Epidermal melanocyte (primary cell): ENCODE measurements at regions not wholly inside any gene's neighbourhood (a gene's known extent, or its start where the extent isn't known, plus 50 kb on each side); places are given as distances from the start of the nearest gene placed in this dataset.

Source experiments
- DNase-seq: peaks from one replicate; pipeline ENCODE4 v3.0.0; 2011; ENCODE audit warnings: low spot score; ENCODE audit not compliant: insufficient read length

DNA sequence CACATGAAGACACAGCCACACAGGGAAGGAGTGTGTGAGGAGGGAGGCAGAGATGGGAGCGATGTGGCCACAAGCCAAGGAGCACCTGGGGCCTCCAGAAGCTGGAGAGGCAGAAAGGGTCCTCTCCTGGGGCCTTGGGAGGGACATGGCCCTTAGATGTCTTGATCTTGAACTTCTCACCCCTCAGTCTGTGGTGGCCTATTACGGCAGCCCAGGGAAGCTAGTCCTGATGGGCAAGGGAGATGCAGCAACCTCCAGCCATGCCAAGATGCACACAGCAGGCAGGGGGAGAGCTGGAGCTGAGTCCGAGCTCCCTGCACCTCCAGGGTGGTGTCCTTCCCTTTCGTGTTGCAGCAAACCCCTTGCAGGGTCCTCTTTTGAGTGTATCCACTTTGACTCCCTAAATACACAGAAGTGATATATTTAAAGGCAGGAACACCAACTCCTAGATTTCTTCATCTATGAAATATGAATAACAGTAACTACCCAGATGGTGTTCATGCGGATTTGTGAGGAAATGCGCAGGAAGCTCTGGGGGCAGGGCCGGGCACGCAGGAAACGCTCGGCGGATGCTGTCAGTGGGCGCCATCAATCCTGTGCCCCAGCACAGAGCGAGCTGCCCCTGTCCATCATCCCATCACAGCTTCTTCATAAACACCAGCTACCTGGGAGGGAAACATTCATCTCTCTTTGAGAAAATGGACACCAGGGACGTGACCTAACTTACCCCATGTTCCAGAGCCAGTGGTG lies 230.4 kb upstream of the MYT1L start:
- DNase-seq, result no peak

DNA sequence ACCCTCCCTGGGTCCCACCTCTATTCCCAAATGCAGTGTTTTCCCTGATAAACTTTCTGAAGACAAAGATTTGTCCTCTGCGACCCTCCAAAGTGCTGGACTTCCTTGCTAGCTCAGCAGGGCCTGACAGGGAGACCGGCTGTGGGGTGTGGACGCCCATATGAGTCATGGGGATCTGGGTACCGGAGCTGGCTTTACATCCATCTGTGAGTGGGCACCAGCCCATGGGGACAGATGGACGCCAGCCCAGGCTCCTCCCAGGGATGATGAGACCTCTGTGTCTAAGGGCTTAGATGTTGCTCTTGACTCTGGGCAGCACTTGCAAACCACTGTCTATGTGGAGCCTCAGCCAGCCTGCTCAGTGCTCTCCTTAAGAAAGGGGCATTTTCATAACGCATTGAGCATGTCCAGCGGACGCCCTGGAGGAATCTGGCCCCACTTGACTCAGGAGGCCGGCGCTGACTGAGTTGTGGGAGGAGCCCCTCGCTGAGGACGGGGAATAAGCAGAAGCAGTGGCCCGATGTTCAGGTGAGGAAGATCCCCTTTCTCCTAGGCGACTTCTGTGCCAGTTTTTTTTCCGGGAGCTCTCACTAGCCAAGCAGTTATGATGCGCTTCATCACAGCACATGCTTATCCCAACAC lies 229.4 kb upstream of the MYT1L start:
- DNase-seq, result no peak

DNA sequence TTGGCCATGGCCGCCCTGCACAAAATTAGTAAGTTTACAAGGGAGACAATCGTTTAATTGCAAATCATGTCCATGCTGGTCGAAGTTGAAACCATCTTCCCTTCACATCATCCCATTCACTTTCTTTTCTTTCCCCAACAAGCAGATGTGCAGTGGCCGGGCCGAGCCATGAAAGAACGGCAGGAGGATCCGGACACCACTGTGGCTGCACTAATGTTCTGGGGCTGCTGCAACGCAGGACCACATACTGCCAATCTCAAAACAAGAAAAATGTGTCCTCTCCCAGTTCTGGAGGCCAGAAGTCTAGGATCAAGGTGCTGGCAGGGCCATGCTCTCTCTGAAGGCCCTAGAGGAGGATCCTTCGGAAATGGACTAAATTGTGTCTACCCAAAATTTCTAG lies 227.4 kb upstream of the MYT1L start:
- no peak for DNase-seq

DNA sequence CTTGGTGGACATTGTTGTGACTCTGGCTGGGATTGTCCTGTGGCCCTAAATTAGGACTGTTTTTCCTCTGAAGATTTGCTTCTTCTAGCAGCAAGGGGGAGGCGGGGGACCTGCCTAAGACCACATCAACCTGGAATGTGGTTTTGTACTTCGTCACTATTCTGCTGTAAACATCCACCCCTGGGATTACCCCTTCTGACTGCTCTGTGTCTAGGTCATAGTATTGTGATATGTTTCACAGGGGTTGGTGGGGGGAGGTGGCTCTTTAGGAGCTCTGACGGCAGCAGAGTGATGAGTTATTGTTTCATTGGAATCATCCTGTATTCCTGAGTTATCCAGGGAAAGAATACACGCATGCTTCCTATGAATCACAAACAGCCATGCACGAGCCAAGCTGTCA lies 226.4 kb upstream of the MYT1L start:
- no peak for DNase-seq

DNA sequence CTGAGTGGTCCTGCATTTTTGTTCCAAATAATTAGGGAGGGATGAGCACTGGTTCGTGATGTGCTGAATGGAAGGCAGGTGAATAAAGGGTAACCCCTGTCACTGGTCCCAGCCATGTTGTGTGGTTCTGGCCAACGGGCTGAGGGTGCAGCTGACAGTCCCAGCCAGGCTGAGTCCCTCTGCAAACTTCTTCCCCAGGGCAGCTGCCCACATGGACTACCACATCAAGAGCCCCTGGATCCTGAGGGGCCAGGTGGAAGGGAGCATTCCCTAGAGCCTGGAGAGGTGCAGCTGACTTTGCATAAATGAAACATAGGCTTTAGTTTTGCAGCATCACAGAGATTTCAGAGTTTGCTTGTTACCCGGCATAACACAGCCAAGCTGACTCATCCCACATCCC lies 219.8 kb upstream of the MYT1L start:
- no peak for DNase-seq

DNA sequence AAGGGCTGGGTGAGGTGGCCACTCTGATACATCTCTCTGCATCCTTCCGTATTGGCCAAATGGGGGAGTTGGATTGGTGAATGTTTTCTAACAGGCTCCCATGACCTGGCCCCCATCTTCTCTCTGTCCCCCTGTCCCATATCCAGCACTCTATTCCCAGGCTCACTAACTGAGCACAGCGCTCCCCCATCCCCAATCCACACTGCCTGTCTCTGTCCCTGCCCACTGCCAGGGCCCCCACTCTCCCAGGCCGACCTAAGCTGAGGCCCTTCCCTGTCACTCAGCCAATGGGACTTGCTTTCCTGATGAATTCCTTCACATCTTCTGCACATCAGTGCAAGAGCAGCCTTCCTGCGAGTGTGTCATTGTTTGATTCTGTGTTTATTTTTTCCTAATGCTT lies 216.8 kb upstream of the MYT1L start:
- no peak for DNase-seq

DNA sequence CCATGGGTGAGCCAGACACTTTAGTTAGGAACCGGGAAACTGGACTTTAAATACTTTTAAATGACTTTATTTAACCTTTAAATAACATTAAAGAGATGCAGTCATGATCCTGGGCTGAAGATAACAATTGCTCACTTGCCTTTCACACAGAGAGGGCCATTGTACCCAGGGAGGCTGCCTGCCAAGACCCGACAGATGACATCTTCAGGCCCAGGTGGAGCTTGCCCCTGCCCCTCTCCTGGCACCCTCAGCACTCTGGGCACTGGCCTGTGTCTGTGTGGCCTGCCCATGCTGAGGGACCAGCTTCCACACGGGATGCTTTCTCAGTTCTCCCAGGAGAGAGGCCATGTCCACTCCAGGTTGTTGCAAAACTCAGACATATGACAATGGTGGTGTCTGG lies 216.4 kb upstream of the MYT1L start:
- DNase-seq, result no peak

DNA sequence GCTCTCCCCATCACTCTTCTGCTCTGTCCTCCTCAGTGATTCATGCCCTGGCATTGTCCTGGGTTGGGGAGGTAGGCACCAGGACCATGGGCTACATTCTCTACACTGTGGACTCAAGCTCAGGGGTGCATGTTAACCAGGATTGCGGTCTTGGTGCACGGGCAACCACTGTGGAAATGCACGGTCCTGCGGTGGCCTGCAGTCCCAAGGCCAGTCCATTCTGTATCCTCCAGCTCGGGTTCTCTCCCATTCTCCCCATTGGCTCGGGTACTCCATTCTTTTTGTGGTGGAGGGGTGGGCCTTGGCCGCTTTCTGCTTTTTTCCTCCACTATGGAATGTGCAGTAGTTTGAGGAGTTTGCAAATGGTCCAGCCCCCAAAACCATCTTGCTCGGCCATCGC lies 215.0 kb upstream of the MYT1L start:
- no peak for DNase-seq

DNA sequence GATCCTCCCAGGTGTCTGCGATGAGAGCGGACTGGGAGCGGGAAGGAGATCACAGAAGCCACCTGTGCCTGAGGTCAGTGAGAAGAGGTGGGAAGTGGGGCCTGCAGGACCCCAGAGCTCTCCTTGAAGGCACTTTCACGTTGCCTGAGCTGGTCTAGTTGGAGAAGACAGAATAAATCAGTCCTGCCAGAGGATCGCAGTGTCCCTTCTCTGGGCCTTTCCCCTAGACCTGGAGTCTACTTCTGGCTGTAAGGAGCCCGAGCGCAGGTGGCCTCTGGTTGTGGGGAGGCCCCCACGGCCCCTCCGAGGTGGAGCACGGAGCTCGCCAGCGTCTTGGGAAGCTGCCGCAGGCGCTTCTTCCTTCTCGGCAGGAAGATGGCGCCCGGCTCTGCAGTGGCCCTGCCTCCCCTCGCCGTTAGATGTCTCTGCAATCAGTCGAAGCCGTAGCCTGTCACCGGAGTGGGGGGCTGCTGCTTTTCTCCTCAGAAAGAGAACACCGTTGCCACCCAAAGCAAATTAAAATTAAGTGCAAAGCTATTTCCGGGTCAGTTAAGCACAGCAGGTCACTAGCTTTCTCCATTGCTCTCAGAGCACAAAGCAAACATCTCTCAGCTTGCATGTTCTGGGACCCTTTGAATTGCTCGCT lies 212.0 kb upstream of the MYT1L start:
- no peak for DNase-seq

DNA sequence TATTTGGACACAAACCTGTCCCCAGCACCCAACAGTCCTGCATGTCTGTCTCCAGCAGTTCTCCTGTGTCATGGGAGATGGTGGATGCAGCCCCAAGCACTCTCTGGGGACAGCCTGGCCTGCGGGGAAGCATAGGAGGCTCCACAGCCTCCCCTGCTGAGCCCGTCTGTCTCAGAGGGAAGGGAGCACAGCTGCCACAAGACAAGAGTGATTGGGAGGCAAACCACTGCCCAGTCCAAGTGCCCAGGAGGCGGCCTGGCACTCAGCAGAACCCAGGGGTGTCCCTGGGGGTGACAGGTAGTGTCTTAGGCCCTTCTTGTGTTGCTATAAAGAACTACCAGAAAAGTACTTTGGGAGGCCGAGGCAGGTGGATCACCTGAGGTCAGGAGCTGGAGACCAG lies 211.2 kb upstream of the MYT1L start:
- DNase-seq, result no peak

DNA sequence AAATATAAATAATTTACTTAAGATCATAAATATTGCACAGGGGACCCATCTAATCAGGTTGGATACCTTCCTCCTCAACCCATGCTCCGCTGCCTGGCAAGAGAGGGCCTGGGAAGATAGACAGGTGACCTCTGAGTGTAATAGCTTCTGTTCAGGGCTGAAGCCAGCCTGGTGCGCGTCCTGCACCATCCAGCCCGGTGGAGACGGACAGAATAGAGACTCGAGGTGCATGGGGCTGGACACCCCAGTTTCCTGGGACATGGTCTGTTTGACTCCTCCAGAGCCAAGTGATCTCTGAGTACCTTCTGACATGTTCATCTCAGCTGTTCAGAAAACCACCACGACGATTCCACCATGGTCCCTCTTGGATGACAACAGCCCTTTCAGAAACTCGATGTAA lies 209.3 kb upstream of the MYT1L start:
- DNase-seq, result no peak

DNA sequence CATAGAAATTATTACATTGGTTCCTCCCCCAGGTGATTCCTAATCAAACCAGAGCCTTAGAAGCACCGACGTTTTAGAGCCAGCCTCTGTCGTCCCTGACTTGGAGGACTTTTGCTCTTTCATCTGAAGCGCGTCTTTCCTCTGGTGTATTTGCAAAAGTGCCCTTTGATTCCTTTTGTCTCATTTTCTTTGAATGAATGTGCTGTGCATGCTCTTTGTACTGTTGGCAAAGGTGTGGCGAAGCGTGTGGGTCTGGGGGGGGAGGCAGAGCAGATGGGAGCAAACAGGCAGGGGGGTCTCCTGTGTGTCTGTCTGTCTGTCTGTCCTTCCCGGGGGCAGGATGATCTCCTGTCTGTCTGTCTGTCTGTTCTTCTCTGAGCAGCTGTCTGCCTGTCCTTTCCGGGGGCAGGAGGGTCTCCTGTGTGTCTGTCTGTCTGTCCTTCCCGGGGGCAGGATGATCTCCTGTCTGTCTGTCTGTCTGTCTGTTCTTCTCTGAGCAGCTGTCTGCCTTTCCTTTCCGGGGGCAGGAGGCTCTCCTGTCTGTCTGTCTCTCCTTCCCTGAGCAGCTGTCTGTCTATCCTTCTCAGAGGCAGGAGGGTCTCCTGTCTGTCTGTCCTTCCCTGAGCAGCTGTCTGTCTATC lies 205.5 kb upstream of the MYT1L start:
- DNase-seq, result no peak

DNA sequence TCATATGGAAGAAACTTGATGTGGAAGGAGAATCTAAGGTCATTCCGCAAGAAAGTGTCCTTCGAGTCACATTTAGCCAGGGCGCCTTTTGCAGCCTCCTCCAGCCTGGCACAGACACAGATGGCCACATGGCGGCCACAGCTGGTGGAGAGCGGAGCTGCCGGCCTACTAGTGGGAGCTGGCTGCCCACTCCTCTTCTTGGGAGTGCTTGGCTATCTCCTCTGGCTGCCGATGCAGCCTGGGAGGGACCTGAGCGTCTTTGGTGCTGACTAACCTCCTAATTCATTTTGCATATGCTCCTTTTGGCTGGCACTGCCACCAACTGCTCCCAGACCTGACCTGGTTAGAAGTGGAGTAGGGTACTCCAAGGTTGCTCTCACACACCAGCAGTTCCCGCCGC lies 199.3 kb upstream of the MYT1L start:
- DNase-seq, result no peak

DNA sequence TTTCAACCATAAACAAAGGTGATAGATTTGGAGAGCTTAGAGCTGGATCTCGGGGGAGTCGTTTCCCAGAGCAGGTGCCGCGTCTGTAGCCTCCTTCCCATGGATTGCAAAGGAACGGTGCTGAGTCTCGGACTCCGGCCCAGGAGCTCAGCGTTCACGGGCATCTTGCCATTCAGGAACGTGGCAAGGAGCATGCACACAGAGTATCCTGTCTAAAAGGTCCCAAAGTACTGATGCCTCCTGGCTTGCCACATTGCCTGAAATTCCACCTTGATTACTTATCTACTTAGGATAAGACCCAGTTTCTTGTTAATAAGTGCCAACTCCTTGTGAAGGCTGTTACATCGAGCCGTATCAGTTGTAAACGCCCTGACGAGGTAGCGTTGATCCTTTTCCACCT lies 197.8 kb upstream of the MYT1L start:
- DNase-seq, result no peak

DNA sequence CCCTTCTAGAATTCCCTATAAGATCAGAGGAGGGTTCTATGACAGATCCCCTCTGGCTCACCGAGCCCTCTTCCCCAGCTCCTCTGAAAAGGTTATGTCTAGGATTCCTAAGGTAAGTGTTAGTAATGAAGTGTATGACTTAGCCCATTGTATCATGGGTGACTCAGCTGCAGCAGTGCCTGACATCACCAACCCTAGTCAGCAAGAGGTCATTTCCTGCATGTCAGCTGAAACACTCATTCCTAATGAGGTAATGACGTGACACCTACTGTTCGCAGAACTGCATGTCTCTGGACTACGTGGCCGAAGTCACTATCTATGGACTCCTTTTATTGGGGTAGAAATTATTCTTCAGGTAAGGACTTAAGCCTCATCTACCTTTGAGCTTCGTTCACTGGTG lies 196.1 kb upstream of the MYT1L start:
- DNase-seq, result no peak

DNA sequence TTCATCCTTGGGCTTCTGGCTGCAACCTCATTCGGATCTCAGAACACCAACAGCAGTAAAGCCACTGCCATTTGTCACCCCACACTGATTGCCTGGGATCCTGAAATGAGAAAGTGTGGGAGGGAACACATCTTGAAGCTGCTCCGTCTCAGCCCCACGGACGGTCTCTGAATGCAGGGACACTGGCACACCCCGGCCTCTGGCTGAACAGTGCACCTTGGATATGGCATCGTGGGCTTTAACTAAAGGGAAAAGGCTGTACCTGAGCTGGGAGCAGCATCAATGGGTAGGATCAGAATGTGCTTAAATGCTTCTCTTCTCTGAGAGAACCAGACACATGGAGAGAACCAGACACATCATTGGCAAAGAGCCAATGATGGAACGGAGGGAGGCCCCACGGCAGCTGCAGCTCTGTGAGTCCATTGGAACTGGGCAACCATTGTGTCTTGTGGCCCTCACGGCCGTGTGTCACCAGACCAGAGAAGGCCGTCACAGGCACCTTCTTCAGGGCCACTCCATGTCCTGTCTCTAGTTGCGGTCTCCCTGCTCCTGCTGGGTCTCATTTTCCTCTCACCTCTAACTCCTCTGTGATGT lies 193.4 kb upstream of the MYT1L start:
- DNase-seq, result no peak

DNA sequence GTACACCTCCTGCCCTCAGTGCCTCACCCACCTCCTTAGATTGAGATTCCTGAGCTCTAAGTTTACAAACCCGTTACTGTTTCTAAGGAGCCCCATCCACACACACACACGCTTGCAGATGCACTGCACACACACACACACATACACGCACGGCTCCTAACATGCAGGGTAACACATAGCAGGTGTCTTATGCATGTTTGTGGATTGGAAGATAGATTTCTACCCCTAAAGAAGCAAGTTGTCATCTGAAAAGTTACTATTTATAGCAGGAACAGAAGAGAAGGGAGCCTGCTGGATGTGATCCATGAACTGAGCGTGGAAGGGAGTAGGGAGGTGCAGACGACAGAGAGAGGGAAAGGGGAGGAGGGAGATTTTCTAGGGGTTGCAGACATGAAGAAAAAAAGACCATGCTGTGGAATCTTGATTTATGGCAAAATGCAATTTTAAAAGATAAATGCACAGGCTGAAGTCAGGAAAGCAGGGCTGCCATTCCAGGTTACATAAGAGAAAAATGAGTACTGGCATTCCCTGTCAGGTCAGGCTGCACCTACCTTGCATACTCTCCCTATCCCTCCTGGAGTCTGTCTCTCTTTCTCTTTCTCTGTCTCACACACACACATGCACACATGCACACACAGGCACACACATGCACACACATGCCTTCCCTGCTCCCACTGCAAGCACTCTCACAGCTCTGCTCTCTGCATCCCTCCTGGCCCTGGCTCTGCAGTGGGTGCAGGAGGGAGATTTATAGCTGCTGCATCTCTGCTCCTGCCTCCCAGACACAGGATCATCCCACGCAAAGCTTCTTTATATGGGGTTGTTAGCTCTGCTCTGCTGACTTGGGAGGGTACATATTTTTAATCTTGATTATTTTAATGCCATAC lies 192.6 kb upstream of the MYT1L start:
- DNase-seq, result no peak

DNA sequence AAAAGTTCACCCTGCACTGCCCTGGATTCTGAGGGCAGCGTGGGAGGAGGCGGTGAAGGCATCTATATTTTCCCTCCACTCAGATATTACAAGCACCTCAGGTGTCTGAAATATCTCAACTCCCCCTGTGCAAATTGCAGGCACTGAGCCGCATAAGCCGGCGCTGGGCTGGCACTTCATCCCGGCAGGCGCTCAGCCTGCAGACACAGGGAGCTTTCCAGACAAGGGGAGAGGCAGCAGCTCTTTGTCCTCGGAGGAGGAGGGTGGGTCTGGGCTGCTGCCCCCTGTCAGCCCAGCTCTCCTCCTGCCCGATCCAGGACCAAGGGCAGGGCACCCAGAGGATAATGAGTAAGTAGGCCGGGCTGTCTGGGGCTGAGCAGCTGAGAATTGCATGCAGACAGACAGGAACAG lies 189.3 kb upstream of the MYT1L start:
- DNase-seq, result no peak

DNA sequence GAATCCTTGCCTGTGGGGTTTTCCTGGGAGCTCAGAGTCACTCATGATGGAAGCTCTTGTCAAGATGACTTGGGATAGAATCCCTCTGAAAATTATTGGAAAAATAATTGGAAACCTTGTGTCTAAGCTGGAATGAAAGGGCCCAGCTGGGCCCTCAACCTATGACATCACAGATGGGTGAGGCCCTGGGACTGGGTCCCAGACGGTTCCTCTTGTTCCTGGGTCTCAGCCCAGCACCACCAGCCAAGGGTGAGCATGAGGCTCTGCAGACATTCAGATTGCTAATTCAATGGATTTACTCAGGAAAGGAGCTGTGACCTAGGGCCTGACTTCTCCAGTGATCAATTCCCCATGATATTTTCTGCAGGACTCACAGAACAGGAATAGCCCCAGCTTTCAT lies 188.3 kb upstream of the MYT1L start:
- no peak for DNase-seq

DNA sequence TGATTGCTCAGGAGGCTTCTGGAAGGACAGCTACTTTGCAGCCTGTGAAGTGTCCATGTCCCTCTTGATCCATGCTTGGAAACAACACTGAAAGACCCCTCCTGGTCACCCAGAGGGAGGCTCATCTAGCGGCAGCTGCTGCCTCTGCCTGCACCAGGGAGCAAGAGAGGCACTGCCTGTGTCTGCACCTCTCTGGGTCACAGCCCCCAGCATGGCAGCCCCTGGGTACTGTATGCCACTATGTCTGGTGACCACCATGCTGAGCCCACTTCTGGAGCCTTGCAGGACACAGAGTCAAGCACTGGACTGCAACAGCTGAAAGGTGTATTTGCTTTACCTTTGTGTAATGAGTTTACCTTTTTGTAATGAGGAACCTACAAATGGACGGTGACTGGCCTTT lies 186.3 kb upstream of the MYT1L start:
- DNase-seq, result no peak

DNA sequence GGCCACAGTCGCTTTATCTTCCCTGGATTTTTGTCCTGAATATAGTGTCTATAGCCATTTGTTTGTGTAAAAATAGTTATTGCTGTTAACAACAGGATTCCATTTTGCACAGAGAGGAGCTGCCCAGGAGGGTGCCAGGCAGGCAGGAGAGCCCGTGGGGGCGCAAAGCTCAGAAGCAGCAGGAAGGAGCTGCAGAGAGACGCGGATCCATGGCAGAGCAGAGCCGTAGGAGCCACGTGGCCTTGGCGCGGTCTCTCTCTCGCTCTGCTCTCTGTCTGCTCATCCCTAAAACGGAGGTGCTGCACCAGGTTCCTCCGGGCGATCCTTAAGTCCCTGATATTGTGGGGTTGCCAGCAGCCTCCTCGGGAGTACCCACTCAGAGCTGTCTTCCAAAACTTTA lies 185.3 kb upstream of the MYT1L start:
- DNase-seq, result no peak
